HS-5 (cell line): ENCODE measurements at regions not wholly inside any gene's neighbourhood (a gene's known extent, or its start where the extent isn't known, plus 50 kb on each side); places are given as distances from the start of the nearest gene placed in this dataset.

Experiments
- DNase-seq: peaks from one replicate; pipeline ENCODE4 v3.0.0-alpha.2; 2012; ENCODE audit warnings: low read depth

DNA sequence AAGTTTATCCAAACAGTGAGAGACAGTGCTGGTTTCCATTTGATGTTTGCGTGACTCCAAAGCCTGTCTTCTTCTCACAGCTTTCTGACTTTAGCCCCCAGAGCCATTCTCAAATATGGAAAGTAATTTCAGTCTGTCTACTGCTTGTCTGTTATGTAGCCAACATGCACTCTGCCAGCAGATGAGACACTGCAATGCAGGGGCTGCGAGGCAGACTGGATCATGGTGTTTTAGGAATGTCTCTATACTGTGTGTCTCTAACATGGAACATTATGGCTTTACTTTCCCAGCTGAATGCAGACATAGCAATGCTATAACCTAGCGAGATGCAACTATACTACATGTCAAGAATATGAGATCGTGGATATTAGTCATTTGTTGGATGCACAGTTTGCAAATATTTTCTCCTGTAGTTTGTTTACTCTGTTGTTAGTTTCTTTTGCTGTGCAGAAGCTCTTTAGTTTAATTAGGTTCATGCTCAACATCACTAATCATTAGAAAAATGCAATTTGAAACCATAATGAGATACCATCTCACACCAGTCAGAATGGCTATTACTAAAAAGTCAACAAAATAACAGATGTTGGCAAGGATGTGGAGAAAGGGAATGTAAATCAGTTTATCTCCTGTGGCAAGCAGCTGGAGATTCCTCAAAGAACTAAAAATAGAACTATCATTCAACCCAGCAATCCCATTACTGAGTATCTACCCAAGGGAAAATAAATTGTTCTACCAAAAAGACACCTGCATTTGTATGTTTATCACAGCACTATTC, 235.8 kb upstream of the TMTC1 start:
- DNase-seq = no peak

- DNase-seq = no peak
Observed at GRCh38 chr12:30016540-30017055, 232.9 kb upstream of the TMTC1 start.

DNA sequence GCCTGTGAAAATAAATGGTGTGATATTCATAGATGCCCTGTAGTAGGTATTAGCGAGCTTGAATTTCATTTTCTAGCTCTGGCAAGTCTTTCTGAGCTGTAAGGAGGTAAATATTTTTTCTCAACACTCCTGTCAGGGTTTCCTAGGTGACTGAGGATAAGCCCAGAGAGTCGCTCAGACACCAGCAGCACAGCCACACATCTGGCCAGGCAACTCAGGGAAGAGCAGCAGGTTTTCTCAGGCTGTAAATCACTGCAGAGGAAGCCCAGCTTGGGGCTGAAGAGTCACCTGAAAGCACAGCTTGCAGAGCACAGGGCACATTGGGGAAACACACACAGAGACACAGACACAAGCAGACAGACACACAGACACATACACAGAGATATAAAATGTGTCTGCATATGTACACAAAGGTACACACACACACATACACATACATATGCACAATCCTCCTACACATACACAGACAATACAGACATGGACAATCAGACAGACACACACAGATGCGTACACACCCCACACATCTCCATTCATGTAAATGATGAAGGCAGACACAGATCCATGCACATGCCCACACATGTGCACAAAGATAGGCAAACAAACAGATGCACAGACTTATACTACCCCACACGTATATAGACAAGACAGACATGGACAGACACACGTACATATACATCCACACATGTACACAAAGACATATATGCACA, 232.0 kb upstream of the TMTC1 start:
- no peak for DNase-seq

DNA sequence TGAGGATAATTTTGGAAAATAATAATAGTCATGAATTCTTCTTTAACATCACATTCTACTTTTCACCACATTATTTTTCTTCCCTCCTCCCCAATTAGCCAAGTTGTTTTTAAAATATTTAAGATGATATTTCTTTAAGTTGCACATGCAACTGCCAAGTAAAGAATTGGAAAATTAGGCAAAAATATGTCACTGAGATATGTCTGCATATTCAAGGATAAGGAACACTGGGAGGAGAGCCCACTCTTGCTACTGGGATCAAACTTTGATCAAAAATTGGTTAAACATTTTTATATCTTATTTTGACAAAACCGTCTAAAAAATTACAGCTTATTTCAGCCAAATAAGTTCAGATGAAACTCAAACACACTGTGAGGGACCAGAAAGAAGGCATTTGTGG, 231.2 kb upstream of the TMTC1 start:
- no peak for DNase-seq

DNA sequence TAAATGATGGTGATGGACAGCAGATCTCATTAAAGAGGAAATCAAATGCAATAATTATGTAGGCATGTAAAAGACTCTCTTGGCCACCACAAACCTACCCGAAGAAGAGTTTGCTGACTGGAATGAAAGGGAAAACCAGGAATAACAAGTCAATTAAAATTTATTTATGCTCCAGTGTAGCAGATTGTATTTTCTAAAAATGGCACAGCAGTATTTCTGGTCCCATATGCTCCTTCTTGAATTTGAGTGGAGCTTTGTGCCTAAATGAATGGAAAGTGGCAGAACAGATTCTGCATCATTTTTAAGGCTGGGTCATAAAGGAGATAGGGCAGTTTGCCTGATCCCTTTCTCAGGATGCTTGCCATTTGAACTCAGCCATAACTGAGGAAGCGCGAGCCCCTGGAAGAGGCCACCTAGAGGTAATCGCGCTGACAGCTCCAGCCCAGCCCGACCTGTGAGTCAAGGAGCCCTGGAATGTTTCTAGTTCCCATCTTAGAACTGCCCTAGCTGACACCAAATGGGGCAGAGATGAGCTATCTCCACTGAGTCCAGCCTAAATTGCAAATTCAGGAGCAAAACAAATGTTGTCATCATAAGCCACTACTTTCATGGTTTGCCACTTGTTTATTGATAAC, 229.2 kb upstream of the TMTC1 start:
- no peak for DNase-seq

GRCh38 chr12:30010071-30011052, 226.6 kb upstream of the TMTC1 start:
- no peak for DNase-seq

DNA sequence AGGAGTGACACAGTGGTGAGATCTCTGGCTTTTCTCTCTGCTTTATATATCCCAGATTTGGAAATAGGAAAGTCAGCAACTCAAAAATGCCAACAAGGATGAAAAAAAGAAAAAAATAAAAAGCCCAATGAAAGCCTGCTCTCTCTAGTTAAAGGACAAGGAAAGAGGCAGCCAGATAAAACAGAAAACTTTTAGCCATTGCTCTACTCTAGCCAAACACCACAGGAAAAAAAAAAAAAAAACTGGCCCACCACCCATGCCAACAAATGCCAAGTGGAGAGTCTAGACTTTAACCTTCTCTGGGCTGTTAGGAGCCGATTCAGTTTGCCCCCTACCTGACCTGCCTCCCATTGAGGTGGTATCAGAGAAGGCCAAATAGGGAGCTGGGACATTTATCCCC, 222.3 kb upstream of the TMTC1 start:
- no peak for DNase-seq

DNA sequence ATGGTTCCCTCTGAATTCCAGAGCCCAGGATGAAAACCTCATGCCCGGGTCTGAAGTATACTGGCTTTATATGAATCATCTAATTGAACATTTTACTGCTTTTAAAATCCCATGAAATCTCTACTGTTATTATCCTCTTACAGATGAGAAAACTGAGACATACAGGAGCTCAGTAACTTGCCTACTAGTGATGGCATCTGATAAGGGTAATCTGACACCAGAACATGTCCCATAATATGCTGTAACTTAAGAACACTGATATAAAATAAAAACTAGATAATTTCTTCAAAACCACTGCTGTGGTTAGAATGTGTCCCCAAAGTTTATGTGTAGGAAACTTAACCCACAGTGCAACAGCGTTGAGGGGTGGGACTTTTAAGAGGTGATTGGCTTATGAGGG, 219.6 kb upstream of the TMTC1 start:
- no peak for DNase-seq

GRCh38 chr12:30002677-30003076, 218.9 kb upstream of the TMTC1 start:
- DNase-seq = no peak

GRCh38 chr12:30000401-30000800, 216.7 kb upstream of the TMTC1 start:
- DNase-seq = no peak

DNA sequence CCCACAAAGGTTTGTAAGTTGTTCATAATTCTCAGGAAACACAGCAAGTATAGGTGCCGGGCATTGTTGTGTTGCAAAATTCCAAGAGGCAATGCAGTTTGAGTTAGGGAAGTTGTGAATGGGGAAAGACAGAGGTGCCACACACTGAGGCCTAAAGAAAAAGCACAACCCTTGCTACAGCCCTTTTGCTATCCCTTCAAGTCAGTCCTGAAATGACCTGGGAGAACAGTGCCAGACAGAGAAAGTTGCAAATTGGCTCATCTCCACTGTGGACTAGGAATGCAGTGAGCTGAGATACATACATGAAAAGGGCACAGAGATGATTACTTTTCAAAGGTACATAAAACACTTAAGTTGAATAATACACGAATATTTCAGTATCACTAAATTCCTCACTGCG, 213.3 kb upstream of the TMTC1 start:
- DNase-seq = no peak

DNA sequence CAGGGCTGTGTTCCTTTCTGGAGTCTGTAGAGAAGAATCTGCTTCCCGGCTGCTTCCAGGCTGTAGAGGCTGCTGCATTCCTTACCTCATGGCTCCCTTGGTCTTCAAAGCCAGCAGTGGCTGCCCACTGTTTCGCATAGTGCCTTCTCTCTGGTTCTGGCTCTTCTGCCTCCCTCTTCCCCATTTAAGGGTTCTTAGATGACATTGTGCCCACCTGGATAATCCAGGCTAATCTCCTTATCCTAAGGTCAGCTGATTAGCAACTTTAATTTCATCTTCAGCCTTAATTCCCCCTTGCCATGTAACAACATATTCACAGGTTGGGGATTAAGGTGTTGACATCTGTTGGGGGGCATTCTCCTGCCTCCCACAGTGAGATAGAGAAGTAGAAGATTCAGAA, 208.6 kb upstream of the TMTC1 start:
- DNase-seq = no peak

DNA sequence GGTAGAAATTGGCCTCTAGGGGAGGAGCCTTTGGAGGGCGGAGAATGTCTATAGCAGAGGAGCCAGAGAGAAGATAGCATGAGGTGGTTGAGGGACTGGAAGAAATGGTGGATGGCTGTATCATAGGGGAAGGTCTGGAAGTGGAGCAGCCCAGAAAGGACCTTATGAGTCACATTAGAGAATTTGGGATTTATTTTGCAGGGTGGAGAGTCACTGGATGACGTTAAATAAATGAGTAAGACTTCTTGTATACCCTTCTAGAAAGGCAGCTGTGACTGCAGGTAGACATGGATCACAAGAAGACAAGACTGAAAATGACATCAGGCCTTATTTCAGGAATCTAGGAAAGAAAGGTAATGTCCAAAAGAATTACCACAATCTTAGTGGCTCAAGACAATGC, 208.2 kb upstream of the TMTC1 start:
- DNase-seq = peak; percentile 4

GRCh38 chr12:29990971-29991370, 207.2 kb upstream of the TMTC1 start:
- DNase-seq = peak; percentile 10

- DNase-seq = no peak
Observed at GRCh38 chr12:29983851-29984250, 200.1 kb upstream of the TMTC1 start.

- DNase-seq = no peak
Observed at GRCh38 chr12:29980304-29980703, 196.6 kb upstream of the TMTC1 start.

DNA sequence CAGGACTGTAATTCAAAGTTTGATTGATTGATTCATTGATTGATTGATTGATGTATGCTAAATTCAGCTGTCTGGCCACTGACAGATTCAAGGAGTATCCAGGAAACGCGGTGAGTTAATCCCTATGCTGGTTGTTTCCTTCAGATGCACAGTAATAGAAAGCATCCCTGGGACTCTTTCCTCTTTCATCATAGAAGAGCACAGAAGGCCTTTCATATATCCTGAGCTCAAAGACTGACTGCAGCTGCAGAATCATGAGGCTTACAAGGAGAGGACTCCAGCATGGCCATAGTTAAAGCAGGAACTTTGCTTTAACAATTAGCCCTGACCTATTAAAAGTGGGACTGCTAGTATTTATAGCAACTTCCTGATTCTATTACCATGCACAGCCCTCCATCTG, 187.7 kb upstream of the TMTC1 start:
- DNase-seq = no peak

DNA sequence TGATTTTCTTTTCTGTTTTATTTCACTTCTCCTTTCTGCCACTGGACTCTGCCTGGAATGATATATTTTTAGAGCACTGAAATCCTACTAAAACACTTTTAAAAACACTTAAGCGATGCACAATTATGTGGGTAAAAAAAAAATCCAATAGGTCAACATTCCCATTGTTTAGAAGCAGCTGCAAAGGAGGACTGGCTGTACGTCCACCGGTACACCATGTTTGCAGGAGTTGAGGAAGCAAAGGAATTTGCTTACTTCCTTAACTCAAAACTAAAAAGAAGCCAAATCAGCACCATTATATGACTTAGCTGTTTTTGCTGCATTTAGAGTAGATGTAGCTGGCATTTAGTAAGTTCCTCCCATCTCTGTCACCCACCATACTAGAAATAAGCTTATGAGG, 186.8 kb upstream of the TMTC1 start:
- DNase-seq = no peak

GRCh38 chr12:29962276-29963035, 178.7 kb upstream of the TMTC1 start:
- DNase-seq = no peak

- no peak for DNase-seq
Observed at GRCh38 chr12:29961231-29961630, 177.5 kb upstream of the TMTC1 start.

DNA sequence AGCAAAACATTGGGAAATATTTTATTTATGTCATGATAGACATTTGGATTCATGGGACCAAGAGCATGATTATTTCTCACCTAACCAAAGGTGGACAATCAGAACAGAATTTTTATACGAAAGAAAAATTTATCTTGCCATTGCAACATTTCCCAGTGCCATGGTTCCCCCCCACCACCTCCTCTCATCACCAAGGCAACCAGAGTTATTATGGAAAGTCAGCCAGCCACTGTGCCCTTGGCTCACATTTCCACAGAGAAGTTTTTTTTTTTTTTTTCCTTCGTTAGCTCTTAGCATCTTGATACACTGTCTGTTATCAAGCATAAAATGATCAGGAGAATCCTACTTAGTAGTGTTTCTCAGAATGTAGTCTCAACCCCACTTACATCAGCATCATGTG, 176.4 kb upstream of the TMTC1 start:
- DNase-seq = no peak
